G401 (cell line): ENCODE measurements at regions not wholly inside any gene's neighbourhood (a gene's known extent, or its start where the extent isn't known, plus 50 kb on each side); places are given as distances from the start of the nearest gene placed in this dataset.

ENCODE experiments used
- DNase-seq: peaks from one replicate; pipeline ENCODE4 v3.0.0-alpha.2; 2015; ENCODE audit warnings: low spot score
- in situ Hi-C: cut with HindIII; loops from 2 replicates; pipeline ENCODE4 v1.10.0; 2016; ENCODE audit warnings: low sequenced_read_pairs, mixed read lengths

DNA sequence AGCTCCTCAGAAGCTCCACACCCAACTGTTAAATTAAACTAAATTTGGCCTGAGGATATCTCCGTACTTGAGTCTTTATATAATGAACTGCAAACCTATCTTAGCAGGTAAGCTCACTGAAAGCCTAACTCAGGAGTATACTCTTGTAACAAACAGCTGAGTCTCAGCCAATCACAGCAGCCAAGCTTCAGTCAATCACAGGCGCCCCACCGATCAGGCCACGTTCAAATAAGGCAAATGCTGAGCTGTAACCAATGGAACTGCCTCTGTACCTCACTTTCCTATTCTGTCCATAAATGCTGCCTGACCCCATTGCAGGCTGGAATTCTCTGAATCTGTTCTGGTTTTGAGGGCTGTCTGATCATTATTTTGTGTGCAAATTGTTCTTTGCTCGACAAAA is 93.0 kb upstream of the CES5A start:
- DNase-seq = no peak
- in situ Hi-C loops = no loop called here

DNA sequence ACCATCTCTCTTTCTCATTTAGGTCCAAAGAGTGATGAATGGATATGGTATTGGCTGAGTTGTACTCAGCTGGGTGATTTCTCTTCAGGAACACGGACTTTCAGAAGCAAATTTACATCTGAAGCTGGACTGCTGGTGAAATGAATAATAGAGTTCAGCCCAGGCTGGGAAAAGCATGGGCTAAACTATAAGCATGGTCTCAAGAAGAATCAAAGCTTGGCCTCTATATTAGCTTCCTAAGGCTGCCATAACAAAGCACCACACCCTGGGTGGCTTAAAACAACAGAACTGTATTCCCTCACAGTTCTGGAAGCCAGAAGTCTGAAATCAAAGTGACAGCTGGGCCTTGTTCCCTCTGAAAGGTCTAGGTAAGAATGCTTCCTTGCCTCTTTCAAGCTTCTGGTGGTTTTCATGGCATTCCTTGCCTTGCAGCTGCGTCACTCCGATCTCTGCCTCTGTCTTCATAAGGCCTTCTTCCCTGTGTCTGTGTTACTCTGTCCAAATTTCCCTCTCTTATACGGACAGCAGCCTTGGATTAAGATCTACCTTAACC is 89.8 kb upstream of the CES5A start:
- in situ Hi-C loops = no loop called here
- no peak for DNase-seq

DNA sequence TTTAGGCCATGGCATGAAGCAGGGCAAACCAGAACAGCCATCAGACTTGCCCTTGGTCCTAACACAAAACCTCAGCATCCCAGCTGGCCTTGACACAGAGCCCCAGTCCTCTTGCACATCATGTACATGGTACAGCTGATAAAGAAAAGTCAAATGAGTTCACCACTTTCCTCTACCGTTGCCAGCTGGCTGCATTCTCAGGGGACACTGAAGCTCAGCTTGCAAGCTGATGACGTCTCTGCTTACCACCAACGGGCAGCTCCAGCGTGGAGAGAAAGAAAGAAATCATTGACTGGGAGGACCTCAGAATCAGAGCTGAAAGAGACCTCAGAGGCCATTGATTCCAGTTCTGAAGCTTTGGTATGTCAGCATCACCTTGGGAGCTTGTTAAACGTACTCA is 80.7 kb upstream of the CES5A start:
- DNase-seq = no peak
- in situ Hi-C loops = no loop called here

DNA sequence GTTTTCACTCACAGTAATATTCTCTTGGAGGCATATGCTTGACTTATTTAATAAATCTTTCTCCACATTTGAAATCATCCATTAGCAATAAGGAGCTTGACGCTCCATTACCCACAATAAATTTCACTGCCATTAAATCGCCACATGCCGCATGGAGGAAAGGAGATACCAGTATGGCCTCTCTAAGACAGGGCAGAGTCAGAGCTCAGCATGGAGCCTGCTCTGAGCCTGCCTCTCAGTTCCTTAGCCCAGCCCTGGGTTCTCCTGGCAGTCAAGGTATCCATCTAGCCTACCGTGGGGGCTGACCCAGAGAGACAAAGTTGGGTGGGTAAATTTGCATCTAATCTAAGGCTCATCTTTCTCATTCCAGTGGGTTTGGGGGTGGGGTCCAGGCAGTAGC is 80.3 kb upstream of the CES5A start:
- in situ Hi-C loops = no loop called here
- no peak for DNase-seq

DNA sequence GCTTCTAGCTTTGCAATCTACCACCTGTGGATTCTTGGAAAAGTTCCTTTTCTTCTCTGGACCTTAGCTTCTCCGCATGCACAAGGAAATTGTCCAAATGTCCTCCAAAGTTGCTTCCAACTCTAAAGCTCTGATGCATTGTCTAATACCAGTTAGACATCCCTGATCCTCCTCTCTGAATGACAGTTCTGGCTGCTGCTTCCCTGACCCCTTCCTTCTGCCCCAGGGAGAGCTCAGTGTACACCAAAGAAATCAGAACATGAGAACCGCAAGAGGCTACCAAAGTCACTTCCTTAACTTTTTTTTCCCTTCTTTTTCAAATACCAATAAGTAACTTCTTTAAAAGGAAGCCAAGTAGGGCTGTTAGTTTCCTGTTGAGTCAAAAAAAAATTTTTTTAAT is 79.7 kb upstream of the CES5A start:
- DNase-seq = no peak
- in situ Hi-C loops = no loop called here

DNA sequence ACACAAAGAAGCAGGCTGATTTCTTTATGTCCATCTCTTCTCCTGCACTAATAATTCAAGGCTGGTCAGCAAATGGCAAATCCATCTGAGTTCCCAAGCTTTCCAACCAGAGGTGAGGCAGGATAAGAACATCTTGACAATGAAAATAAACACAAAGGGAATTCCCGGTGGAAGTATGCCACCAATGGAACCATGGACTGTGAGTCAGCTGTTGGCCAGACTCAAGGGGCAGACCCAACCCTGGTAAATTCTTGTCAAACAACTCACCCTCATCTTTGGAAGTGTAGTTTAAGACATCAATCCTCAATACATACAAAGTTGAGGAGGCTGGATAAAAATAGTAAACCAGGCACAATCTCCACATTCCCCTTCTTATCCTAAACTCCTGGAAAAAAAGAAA is 74.3 kb upstream of the CES5A start:
- in situ Hi-C loops = no loop called here
- DNase-seq = no peak

DNA sequence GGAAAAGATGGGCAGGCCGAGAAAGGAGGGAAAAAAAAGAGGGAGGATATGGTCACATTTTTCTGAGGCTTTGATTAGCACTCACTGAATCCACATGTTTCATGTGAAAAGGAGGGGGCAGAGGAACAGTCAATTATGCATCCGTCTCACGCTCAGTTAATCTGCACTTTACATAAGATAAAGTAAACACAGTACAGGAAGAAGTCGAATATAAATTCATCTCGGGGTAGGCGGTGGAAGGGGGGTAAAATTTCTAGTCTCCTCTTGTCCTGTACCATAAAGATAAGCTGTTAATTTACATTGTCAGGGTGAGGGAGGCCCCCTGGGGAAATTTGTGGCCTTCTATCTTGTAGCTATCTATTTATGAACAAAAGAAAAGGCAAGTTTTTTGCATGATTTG is 73.1 kb upstream of the CES5A start:
- in situ Hi-C loops = no loop called here
- DNase-seq = no peak

DNA sequence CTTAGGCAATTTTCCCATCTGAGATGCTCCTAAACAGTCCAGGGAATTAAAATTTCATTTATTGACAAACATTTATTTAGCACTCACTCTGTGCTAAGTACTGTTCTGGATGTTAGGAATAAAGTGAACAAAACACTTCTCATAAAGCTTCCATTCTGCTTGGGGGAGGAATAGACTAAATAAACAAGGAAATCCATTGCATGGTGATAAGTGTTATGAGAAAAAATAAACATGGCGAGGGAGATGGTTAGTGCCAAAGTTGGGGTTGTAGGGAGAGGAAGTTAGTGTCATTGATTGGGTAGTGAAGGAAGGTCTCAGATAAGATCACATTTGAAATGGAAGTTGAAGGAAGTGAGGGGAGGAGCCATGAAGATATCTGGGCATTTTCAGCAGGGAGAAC is 72.2 kb upstream of the CES5A start:
- DNase-seq = no peak
- in situ Hi-C loops = no loop called here

DNA sequence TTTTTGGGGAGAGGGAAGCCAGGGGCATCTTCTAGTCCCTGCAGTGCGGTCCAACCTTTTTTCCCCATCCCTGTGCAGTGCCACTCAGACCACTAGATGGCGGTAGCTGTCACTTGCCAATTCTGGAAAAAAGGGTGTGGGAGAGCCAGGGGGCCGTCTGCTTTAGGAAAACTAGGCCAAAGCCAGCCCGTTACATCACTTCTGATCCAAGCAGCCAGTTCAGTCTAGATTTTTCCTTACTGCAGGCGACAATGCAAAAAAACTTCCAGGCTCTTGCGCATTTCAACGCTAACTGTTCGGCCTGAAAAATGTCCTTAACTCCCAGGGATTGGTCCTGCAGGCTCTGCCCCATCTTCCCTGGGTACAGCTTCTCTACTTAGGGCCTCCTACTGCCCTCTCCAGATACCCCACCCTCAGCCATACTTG is 69.2 kb upstream of the CES5A start:
- in situ Hi-C loops = no loop called here
- DNase-seq = peak; percentile 89

DNA sequence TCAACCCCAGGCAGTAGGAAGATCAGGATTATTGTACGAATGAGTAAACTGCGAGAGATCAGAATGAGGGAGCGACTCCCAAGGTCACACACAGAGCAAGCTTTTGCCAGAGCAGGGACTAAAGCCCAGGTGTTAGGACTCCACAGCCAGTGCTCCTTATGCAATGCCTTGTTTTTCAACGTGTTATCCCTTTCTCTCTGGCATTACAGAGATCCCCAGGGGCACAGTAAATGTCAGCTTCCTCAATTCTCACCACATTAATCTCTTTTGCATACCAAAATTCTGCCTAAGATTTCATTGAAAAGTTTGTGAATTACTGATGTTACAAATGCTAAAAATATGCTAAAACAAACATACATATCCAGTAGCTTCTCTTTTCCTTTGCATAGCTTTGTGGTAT is 68.1 kb upstream of the CES5A start:
- in situ Hi-C loops = no loop called here

DNA sequence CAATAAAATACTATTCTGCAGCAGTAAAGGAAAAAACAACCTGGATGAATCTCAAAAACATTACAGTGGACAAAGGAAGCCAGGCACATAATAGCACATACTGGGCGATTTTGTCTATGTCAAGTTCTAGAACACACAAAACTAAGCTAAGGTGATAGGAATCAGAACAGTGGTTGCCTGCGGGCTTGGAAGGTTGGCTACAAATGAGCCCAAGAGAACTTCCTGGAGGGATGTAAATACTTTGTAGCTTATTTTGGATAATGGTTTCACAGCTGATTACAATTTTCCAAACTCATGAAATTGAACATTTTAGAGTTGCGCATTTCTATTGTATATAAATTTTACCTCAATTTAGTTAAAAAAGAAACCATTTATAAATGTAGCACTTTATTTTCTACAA is 67.6 kb upstream of the CES5A start:
- in situ Hi-C loops = no loop called here

More for the DNA sequence above, 68.1 kb upstream of the CES5A start:
- DNase-seq = no peak

DNA sequence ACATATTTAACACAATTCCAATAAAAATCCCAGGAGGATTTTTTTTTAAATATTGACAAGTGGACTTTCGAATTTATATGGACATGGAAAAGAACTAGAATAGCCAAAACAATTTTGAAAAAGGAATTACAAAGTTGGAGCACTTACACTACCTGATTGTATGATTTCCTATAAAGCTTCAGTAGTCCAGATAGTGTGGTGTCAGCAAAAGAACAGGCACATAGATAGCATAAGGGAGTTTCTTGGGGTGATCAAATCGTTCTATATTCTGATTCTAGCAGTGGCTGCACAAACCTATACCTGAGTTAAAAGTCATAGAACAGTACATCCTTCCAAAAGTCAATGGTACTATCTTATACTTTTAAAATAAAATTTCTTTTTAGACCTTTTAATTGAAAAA is 66.4 kb upstream of the CES5A start:
- DNase-seq = no peak
- in situ Hi-C loops = no loop called here

More for the DNA sequence above, 67.6 kb upstream of the CES5A start:
- no peak for DNase-seq

DNA sequence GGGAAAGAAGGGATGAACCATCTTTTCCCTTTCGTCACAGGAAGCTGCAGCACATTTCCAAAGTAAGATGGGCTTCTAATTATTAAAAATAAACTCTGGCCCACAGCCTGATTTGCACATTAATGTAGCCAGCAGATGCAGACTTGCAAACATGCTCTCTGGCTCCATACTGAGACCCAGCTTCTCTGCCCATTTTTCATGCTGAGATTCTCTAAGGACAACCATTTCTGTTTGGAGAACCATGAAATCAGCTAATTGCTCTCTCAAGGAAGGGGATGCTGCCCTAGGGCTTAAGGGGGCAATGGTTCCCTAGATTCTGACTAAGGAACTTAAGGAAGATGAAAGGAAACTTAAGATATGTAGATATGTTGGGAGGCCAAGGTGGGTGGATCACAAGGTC is 63.0 kb upstream of the CES5A start:
- no peak for DNase-seq
- in situ Hi-C loops = no loop called here

DNA sequence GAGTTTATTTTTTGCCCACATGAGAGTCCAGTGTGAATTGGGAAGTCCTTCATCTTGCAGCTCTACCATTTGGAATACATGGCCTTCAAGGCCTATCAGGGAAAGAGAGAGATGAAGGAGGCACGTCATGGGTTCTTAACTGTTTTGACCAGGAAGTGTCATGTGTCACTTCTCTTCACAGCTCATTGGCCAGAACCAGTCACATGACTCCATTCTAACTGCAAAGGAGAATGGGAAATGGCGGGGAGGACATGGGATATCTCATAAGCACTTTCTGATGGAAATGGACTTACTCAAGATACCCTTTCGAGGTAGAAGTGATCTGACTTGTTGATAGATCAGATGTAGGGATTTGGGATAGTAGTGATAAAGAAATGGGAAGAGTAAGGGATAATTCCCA is 57.9 kb upstream of the CES5A start:
- in situ Hi-C loops = no loop called here
- no peak for DNase-seq

DNA sequence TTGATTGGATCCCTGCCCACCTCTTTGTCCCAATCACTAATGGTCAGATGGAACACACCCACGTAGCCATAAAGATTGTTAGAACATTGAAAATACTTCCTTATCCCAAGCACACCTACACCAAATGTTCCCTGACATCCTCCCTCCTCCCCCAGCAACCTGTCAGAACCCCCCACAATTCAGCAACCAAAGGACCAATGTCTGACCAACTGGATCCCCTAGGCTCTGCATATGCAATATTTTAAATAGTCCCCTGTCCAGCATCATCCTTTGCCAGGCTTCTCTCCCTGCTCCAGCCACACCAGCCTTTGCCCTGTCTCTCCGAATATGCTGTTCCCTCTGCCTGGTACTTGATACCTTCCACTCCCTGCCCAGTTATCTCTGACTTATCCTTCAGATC is 54.9 kb upstream of the CES5A start:
- DNase-seq = no peak
- in situ Hi-C loops = no loop called here

DNA sequence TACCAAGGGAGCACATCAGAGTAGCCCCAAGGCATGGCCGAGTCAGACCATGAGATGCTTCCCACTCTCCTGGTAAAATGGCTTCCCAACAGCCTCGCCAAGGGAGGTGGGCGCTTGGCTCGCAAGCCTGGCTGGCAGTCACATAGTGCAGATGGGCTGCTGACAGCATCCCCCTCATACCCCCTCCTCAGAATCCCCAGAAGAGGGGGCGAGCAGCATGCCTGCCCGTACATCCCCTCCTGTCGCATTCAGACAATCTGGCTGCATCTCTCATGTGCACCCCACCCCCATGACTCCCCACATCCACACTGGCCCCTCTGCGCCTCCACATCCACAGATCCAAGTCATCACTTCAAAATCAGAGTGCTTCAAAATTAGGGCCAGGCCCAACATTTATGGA is 54.0 kb upstream of the CES5A start:
- in situ Hi-C loops = no loop called here

DNA sequence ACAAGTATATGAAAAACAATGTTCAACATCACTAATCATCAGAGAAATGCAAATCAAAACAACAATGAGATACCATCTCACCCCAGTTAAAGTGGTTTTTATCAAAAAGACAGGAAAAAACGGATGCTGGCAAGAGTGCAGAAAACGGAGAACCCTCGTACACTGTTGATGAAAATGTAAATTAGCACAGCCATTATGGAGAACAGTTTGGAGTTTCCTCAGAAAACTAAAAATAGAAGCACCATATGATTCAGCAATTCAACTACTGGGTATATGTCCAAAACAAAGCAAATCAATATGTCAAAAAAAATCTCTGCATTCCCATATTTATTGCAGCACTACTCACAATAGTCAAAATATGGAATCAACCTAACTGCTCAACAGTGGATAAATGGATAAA is 50.1 kb upstream of the CES5A start:
- no peak for DNase-seq
- in situ Hi-C loops = no loop called here

More for the DNA sequence above, 54.0 kb upstream of the CES5A start:
- no peak for DNase-seq
